ENCODE measurements at regions not wholly inside any gene's neighbourhood (a gene's known extent, or its start where the extent isn't known, plus 50 kb on each side); places are given as distances from the start of the nearest gene placed in this dataset.
"Not testable (repeated sequence)": the region's sequence is repeated elsewhere in the genome, so short reads cannot be mapped to it uniquely, and the experiment has no call there.

GRCh38 chr16:34069731-34070130 lies 610.3 kb downstream of the TP53TG3F start:
- not testable (repeated sequence) for TF ChIP-seq HDGF (IDR thresholded peaks at IDR 0.05); TAF1 (IDR thresholded peaks at IDR 0.05; ENCODE audit: borderline replicate concordance, low read depth, low read length); POLR2AphosphoS5 (IDR thresholded peaks at IDR 0.05; ENCODE audit: low read length)
- TF ChIP-seq, protein P1, sequence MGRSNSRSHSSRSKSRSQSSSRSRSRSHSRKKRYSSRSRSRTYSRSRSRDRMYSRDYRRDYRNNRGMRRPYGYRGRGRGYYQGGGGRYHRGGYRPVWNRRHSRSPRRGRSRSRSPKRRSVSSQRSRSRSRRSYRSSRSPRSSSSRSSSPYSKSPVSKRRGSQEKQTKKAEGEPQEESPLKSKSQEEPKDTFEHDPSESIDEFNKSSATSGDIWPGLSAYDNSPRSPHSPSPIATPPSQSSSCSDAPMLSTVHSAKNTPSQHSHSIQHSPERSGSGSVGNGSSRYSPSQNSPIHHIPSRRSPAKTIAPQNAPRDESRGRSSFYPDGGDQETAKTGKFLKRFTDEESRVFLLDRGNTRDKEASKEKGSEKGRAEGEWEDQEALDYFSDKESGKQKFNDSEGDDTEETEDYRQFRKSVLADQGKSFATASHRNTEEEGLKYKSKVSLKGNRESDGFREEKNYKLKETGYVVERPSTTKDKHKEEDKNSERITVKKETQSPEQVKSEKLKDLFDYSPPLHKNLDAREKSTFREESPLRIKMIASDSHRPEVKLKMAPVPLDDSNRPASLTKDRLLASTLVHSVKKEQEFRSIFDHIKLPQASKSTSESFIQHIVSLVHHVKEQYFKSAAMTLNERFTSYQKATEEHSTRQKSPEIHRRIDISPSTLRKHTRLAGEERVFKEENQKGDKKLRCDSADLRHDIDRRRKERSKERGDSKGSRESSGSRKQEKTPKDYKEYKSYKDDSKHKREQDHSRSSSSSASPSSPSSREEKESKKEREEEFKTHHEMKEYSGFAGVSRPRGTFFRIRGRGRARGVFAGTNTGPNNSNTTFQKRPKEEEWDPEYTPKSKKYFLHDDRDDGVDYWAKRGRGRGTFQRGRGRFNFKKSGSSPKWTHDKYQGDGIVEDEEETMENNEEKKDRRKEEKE (IDR thresholded peaks at IDR 0.05): not testable (repeated sequence)
